Neuronal stem cell (in vitro differentiated cells): ENCODE measurements at regions not wholly inside any gene's neighbourhood (a gene's known extent, or its start where the extent isn't known, plus 50 kb on each side); places are given as distances from the start of the nearest gene placed in this dataset.
"Not testable (repeated sequence)": the region's sequence is repeated elsewhere in the genome, so short reads cannot be mapped to it uniquely, and the experiment has no call there.

Source experiments
- DNase-seq: peaks from one replicate; pipeline ENCODE4 v3.0.0-alpha.2; 2013; ENCODE audit warnings: low spot score
- H2AFZ ChIP-seq: one replicate; pipeline ENCODE4 v1.6.1; 2013; ENCODE audit warnings: mild to moderate bottlenecking, low read length, inconsistent platforms
- H2AK5ac ChIP-seq: 2 replicates; pipeline ENCODE4 v1.6.1; 2013; ENCODE audit warnings: low read depth, mild to moderate bottlenecking, inconsistent platforms, low read length, moderate library complexity, mixed read lengths
- H2BK120ac ChIP-seq: 2 replicates; pipeline ENCODE4 v1.6.1; 2013; ENCODE audit warnings: low read depth, mild to moderate bottlenecking, inconsistent platforms, low read length, moderate library complexity, mixed read lengths
- H2BK12ac ChIP-seq: one replicate; pipeline ENCODE4 v1.6.1; 2013; ENCODE audit warnings: low read length, inconsistent platforms
- H2BK15ac ChIP-seq: 2 replicates; pipeline ENCODE4 v1.6.1; 2013; ENCODE audit warnings: mild to moderate bottlenecking, low read length, inconsistent platforms, mixed read lengths
- H2BK5ac ChIP-seq: one replicate; pipeline ENCODE4 v1.6.1; 2013; ENCODE audit warnings: inconsistent platforms, mild to moderate bottlenecking, low read length, moderate library complexity
- H3K14ac ChIP-seq: one replicate; pipeline ENCODE4 v1.6.1; 2013; ENCODE audit warnings: low read length, inconsistent platforms
- H3K18ac ChIP-seq: 2 replicates; pipeline ENCODE4 v1.6.1; 2013; ENCODE audit warnings: low read length, inconsistent platforms
- H3K23ac ChIP-seq: 2 replicates; pipeline ENCODE4 v1.6.1; 2013; ENCODE audit warnings: low read depth, mild to moderate bottlenecking, mixed read lengths, low read length, inconsistent platforms; ENCODE audit not compliant: poor library complexity
- H3K27ac ChIP-seq: replicated peaks from 3 replicates; pipeline ENCODE4 v1.5.1; 2013; ENCODE audit warnings: low read length, inconsistent platforms
- H3K27me3 ChIP-seq, 3 experiments: 2 replicates each; pipeline ENCODE4 v1.6.1; 2013; ENCODE audit warnings: low read length in 3 of 3, mild to moderate bottlenecking in 2 of 3, inconsistent platforms in 1 of 3, low read depth in 1 of 3, mixed read lengths in 1 of 3, moderate library complexity in 1 of 3; ENCODE audit not compliant: control insufficient read depth in 3 of 3, insufficient read depth in 3 of 3
- H3K36me3 ChIP-seq, 2 donors: replicated peaks in 1 of 2; 2 replicates each; pipeline ENCODE4 v1.6.1; 2013; ENCODE audit warnings: low read length in 2 of 2; ENCODE audit not compliant: control insufficient read depth in 2 of 2, insufficient read depth in 2 of 2
- H3K4ac ChIP-seq: 2 replicates; pipeline ENCODE4 v1.6.1; 2013; ENCODE audit warnings: inconsistent platforms, mild to moderate bottlenecking, low read length, moderate library complexity
- H3K4me1 ChIP-seq, 2 donors: 1 replicate in 1 of 2; 2 replicates in 1 of 2; pipeline ENCODE4 v1.6.1; 2013; ENCODE audit warnings: low read length in 2 of 2, low read depth in 1 of 2; ENCODE audit not compliant: control insufficient read depth in 2 of 2, insufficient read depth in 1 of 2
- H3K4me2 ChIP-seq: one replicate; pipeline ENCODE4 v1.6.1; 2013; ENCODE audit warnings: mild to moderate bottlenecking, low read length, inconsistent platforms; ENCODE audit not compliant: insufficient read depth, poor library complexity, severe bottlenecking
- H3K4me3 ChIP-seq, 2 donors: 2 replicates each; pipeline ENCODE4 v1.5.1; 2013; ENCODE audit warnings: low read length in 2 of 2, mild to moderate bottlenecking in 2 of 2, inconsistent platforms in 1 of 2, moderate library complexity in 1 of 2
- H3K79me1 ChIP-seq: one replicate; pipeline ENCODE4 v1.6.1; 2013; ENCODE audit warnings: low read depth, mild to moderate bottlenecking, inconsistent platforms, low read length, moderate library complexity
- H3K9ac ChIP-seq: one replicate; pipeline ENCODE4 v1.6.1; 2013; ENCODE audit warnings: mild to moderate bottlenecking, low read depth, low read length, inconsistent platforms; ENCODE audit not compliant: poor library complexity
- H3K9me3 ChIP-seq, 2 donors: replicated peaks in 1 of 2; 2 replicates each; pipeline versions ENCODE3 to v1.6.1; 2013; ENCODE audit warnings: low read length in 2 of 2, mild to moderate bottlenecking in 2 of 2, inconsistent platforms in 1 of 2, low read depth in 1 of 2, mixed read lengths in 1 of 2, moderate library complexity in 1 of 2; ENCODE audit not compliant: control insufficient read depth in 2 of 2, insufficient read depth in 1 of 2
- H4K8ac ChIP-seq: one replicate; pipeline ENCODE4 v1.6.1; 2013; ENCODE audit warnings: low read depth, mild to moderate bottlenecking, inconsistent platforms, low read length, moderate library complexity
- H4K91ac ChIP-seq: one replicate; pipeline ENCODE4 v1.6.1; 2013; ENCODE audit warnings: low read length, low read depth, mild to moderate bottlenecking, inconsistent platforms; ENCODE audit not compliant: poor library complexity
- WGBS, 2 donors: extraction: QIAGEN DNeasy Blood & Tissue Kit; methylation state at CpG; one replicate each; pipeline ENCODE4 v1.1.7; 2013; ENCODE audit warnings: missing lambda C conversion rate in 2 of 2, mixed read lengths in 1 of 2; ENCODE audit not compliant: insufficient read length in 2 of 2, insufficient replicate concordance in 1 of 2; ENCODE audit errors: extremely low coverage in 2 of 2; 5-methylcytosine and 5-hydroxymethylcytosine counted together

GRCh38 chr11:87719326-87720073 is 455.7 kb downstream of the RAB38 start:
- Histone ChIP-seq H2BK5ac (no peak overlapping the region), H3K9me3 (no peaks in the 10 kb centered on the region), H3K4ac (no peak overlapping the region), H4K91ac (no peak overlapping the region), H3K18ac (no peak overlapping the region), H2AFZ (no peak overlapping the region), H3K27ac (no peak overlapping the region), H2AK5ac (no peak overlapping the region), H2BK15ac (no peak overlapping the region), H2BK120ac (no peak overlapping the region), H3K79me1 (no peaks in the 10 kb centered on the region), H3K4me1 (peaks cover 0 to 2% of the 10 kb centered on the region in 2 donors), H3K4me3 (no peak overlapping the region), H3K9ac (no peak overlapping the region), H3K14ac (no peak overlapping the region), H4K8ac (no peak overlapping the region), H3K36me3 (no peaks in the 10 kb centered on the region), H3K4me2 (no peak overlapping the region), H3K23ac (no peak overlapping the region), H2BK12ac (no peak overlapping the region), H3K27me3 (no peaks in the 10 kb centered on the region)
- DNase-seq: no peak
- WGBS, 2 donors: no CpG with 5 or more reads among the region's 5 CpGs

DNA sequence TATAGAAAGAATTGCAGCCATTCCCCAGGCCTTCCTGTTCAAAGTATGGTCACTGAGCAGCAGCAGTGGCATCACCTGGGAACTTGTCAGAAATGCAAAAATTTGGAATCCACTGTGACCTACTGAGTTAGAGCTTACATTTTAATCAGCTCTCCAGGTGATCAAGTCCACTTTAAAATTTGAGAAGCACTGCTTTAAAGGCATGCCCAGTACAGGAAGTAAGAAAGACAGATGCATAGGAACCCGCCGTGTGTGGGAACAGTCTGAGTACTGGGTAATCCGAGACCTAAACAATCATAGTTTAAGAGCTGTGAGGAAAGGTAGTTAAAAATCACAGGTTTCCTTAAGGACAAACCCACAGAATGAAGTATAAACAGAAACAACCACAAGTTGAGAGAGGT is 462.4 kb downstream of the RAB38 start:
- Histone ChIP-seq H3K18ac (no peak overlapping the region), H3K4me1 (no peaks in the 10 kb centered on the region), H3K27ac (no peak overlapping the region), H2BK15ac (no peak overlapping the region), H3K9ac (no peak overlapping the region), H3K9me3 (no peaks in the 10 kb centered on the region), H4K91ac (no peak overlapping the region), H4K8ac (no peak overlapping the region), H3K36me3 (no peaks in the 10 kb centered on the region), H2BK12ac (no peak overlapping the region), H2BK120ac (no peak overlapping the region), H3K4me3 (no peak overlapping the region), H3K79me1 (no peaks in the 10 kb centered on the region), H3K23ac (no peak overlapping the region), H3K4ac (no peak overlapping the region), H3K4me2 (no peak overlapping the region), H2BK5ac (no peak overlapping the region), H2AK5ac (no peak overlapping the region), H3K27me3 (no peaks in the 10 kb centered on the region), H3K14ac (no peak overlapping the region), H2AFZ (no peak overlapping the region)
- WGBS, 2 donors: no CpG with 5 or more reads among the region's 3 CpGs
- no peak for DNase-seq

- WGBS, 2 donors: no CpG with 5 or more reads among the region's 3 CpGs
- H4K8ac ChIP-seq: no peak overlapping the region
These were observed 462.9 kb downstream of the RAB38 start for GRCh38 chr11:87712391-87712790.

DNA sequence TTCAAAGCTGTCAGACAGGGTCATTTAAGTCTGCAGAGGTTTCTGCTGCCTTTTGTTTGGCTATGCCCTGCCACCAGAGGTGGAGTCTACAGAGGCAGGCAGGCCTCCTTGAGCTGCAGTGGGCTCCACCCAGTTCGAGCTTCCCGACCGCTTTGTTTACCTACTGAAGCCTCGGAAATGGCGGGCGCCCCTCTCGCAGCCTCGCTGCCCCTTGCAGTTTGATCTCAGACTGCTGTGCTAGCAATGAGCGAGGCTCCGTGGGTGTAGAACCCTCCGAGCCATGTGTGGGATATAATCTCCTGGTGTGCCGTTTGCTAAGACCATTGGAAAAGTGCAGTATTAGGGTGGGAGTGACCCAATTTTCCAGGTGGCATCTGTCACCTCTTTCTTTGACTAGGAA is 471.7 kb downstream of the RAB38 start:
- H2BK12ac ChIP-seq, H2BK120ac ChIP-seq, H2BK15ac ChIP-seq, H2AFZ ChIP-seq, H3K23ac ChIP-seq, H3K9me3 ChIP-seq, H4K91ac ChIP-seq, H2BK5ac ChIP-seq, H3K14ac ChIP-seq, H3K4me1 ChIP-seq, H3K18ac ChIP-seq, H3K4ac ChIP-seq, H3K4me3 ChIP-seq, H4K8ac ChIP-seq, H2AK5ac ChIP-seq, H3K27ac ChIP-seq, H3K9ac ChIP-seq, H3K79me1 ChIP-seq, H3K4me2 ChIP-seq, DNase-seq, H3K27me3 ChIP-seq, H3K36me3 ChIP-seq: not testable (repeated sequence)
- no CpG with 5 or more reads among the region's 12 CpGs for WGBS, 2 donors

More at GRCh38 chr11:87712391-87712790, 462.9 kb downstream of the RAB38 start:
- Histone ChIP-seq H3K9me3 (no peaks in the 10 kb centered on the region), H3K79me1 (no peaks in the 10 kb centered on the region), H3K4ac (no peak overlapping the region), H3K9ac (no peak overlapping the region), H2BK15ac (no peak overlapping the region), H3K36me3 (no peaks in the 10 kb centered on the region), H3K4me2 (no peak overlapping the region), H3K4me3 (no peak overlapping the region), H3K4me1 (no peaks in the 10 kb centered on the region), H2BK12ac (no peak overlapping the region), H4K91ac (no peak overlapping the region), H2AFZ (no peak overlapping the region), H2AK5ac (no peak overlapping the region), H3K18ac (no peak overlapping the region), H3K27ac (no peak overlapping the region), H2BK5ac (no peak overlapping the region), H3K23ac (no peak overlapping the region), H3K27me3 (no peaks in the 10 kb centered on the region), H3K14ac (no peak overlapping the region), H2BK120ac (no peak overlapping the region)
- no peak for DNase-seq
